ENCODE measurements at regions not wholly inside any gene's neighbourhood (a gene's known extent, or its start where the extent isn't known, plus 50 kb on each side); places are given as distances from the start of the nearest gene placed in this dataset.
"Not testable (repeated sequence)": the region's sequence is repeated elsewhere in the genome, so short reads cannot be mapped to it uniquely, and the experiment has no call there.

GRCh38 chr4:104901961-104902605, 244.6 kb upstream of the TET2 start:
- no peak for DNase-seq

- no peak for DNase-seq
Measured at GRCh38 chr4:104905065-104905464, 241.6 kb upstream of the TET2 start.

GRCh38 chr4:104905546-104905945, 241.1 kb upstream of the TET2 start:
- no peak for DNase-seq

- no peak for DNase-seq
Measured at GRCh38 chr4:104906276-104906675, 240.4 kb upstream of the TET2 start.

- no peak for DNase-seq
Measured at GRCh38 chr4:104907074-104907649, 239.5 kb upstream of the TET2 start.

- no peak for DNase-seq
Measured at GRCh38 chr4:104907991-104908390, 238.7 kb upstream of the TET2 start.

- DNase-seq: no peak
Measured at GRCh38 chr4:104909376-104909775, 237.3 kb upstream of the TET2 start.

GRCh38 chr4:104912518-104912917, 234.2 kb upstream of the TET2 start:
- no peak for DNase-seq

- no peak for DNase-seq
Measured at GRCh38 chr4:104915373-104915772, 231.3 kb upstream of the TET2 start.

- DNase-seq: no peak
Measured at GRCh38 chr4:104915864-104916263, 230.8 kb upstream of the TET2 start.

GRCh38 chr4:104919406-104919805, 227.3 kb upstream of the TET2 start:
- no peak for DNase-seq

- DNase-seq: no peak
Measured at GRCh38 chr4:104930298-104930697, 216.4 kb upstream of the TET2 start.

GRCh38 chr4:104930745-104931736, 215.6 kb upstream of the TET2 start:
- not testable (repeated sequence) for DNase-seq

- no peak for DNase-seq
Measured at GRCh38 chr4:104938624-104939023, 208.1 kb upstream of the TET2 start.

- DNase-seq: no peak
Measured at GRCh38 chr4:104940927-104941326, 205.7 kb upstream of the TET2 start.

GRCh38 chr4:104941661-104942062, 205.0 kb upstream of the TET2 start:
- DNase-seq: no peak

GRCh38 chr4:104942990-104943743, 203.5 kb upstream of the TET2 start:
- DNase-seq: no peak

GRCh38 chr4:104944596-104944995, 202.1 kb upstream of the TET2 start:
- DNase-seq: no peak

GRCh38 chr4:104964410-104965175, 182.1 kb upstream of the TET2 start:
- no peak for DNase-seq

GRCh38 chr4:104966349-104967033, 180.2 kb upstream of the TET2 start:
- DNase-seq: no peak

GRCh38 chr4:104967034-104967401, 179.7 kb upstream of the TET2 start:
- no peak for DNase-seq

Data from NCI-H774 (cell line).